B cell (primary cell): ENCODE measurements at regions not wholly inside any gene's neighbourhood (a gene's known extent, or its start where the extent isn't known, plus 50 kb on each side); places are given as distances from the start of the nearest gene placed in this dataset.

Experiments
- ATAC-seq: fragments of 200-7000 bp; cut with Tn5 transposase; one replicate; pipeline ENCODE4 v1.10.0; 2021; ENCODE audit warnings: low read depth, mild to moderate bottlenecking, moderate number of reproducible peaks, moderate library complexity
- CTCF ChIA-PET: fragments of 350-600 bp; sonication (Branson Sonifier 250); formaldehyde crosslinking; loops from one replicate; lab custom pipeline; 2021; ENCODE audit warnings: antibody characterized with exemption, inconsistent platforms; lab: Charles Lee
- POLR2A ChIA-PET: fragments of 350-600 bp; sonication (Branson Sonifier 250); formaldehyde crosslinking; loops from one replicate; lab custom pipeline; 2021; ENCODE audit warnings: antibody characterized with exemption; lab: Charles Lee
- DNase-seq: peaks from one replicate; pipeline ENCODE4 v3.0.0; 2013
- H2AFZ ChIP-seq: 2 replicates; pipeline ENCODE4 v1.6.1; 2012; ENCODE audit warnings: mild to moderate bottlenecking, low read depth, low read length; ENCODE audit not compliant: insufficient read depth, poor library complexity, severe bottlenecking
- H3K27ac ChIP-seq, 2 donors: 1 replicate in 1 of 2; 2 replicates in 1 of 2; pipeline ENCODE4 v1.5.1; 2012 to 2013; ENCODE audit warnings: low read length in 2 of 2, mild to moderate bottlenecking in 2 of 2, moderate library complexity in 1 of 2
- H3K27me3 ChIP-seq, 4 experiments: fragments of 200-600 bp in 1 of 4; sonication (generic) in 1 of 4; replicated peaks in 1 of 4; 1 replicate in 2 of 4; 2 replicates in 2 of 4; pipeline versions ENCODE4 v1.6.1 to v1.7.0; 2013 to 2016; ENCODE audit warnings: low read length in 3 of 4, mild to moderate bottlenecking in 2 of 4, mixed read lengths in 1 of 4, moderate library complexity in 1 of 4; ENCODE audit not compliant: insufficient read depth in 4 of 4, control insufficient read depth in 3 of 4; ENCODE audit errors: control extremely low read depth in 1 of 4
- H3K36me3 ChIP-seq, 2 experiments: replicated peaks in 1 of 2; 1 replicate in 1 of 2; 2 replicates in 1 of 2; pipeline versions ENCODE4 v1.6.1 to v1.7.1; 2013; ENCODE audit warnings: low read length in 1 of 2; ENCODE audit not compliant: insufficient read depth in 2 of 2, control insufficient read depth in 1 of 2; ENCODE audit errors: control extremely low read depth in 1 of 2, extremely low read depth in 1 of 2
- H3K4me1 ChIP-seq, 2 donors: fragments of 200-600 bp in 1 of 2; sonication (generic) in 1 of 2; 1 replicate in 1 of 2; 2 replicates in 1 of 2; pipeline versions ENCODE4 v1.5.1 to v1.6.1; 2013 to 2017; ENCODE audit warnings: low read length in 2 of 2; ENCODE audit not compliant: control insufficient read depth in 2 of 2, insufficient read depth in 2 of 2
- H3K4me2 ChIP-seq: replicated peaks from 2 replicates; pipeline ENCODE3; 2012; ENCODE audit warnings: mild to moderate bottlenecking, low read depth, low read length; ENCODE audit not compliant: poor library complexity, severe bottlenecking
- H3K4me3 ChIP-seq, 5 experiments: fragments of 200-600 bp in 1 of 5; sonication (generic) in 1 of 5; 1 replicate in 3 of 5; 2 replicates in 2 of 5; pipeline versions ENCODE4 v1.5.1 to v1.7.0; 2011 to 2016; ENCODE audit warnings: low read length in 4 of 5, mild to moderate bottlenecking in 4 of 5, low read depth in 2 of 5, control low read depth in 1 of 5, moderate library complexity in 1 of 5; ENCODE audit not compliant: insufficient read depth in 1 of 5; ENCODE audit errors: control extremely low read depth in 1 of 5, extremely low read depth in 1 of 5
- H3K79me2 ChIP-seq: fragments of 200-600 bp; sonication (generic); one replicate; pipeline ENCODE4 v1.6.0; 2016; ENCODE audit warnings: low read length; ENCODE audit not compliant: control insufficient read depth, insufficient read depth
- H3K9ac ChIP-seq: fragments of 200-600 bp; sonication (generic); 2 replicates; pipeline ENCODE4 v1.6.1; 2017; ENCODE audit warnings: mild to moderate bottlenecking, low read length, moderate library complexity
- H3K9me3 ChIP-seq, 3 donors: one replicate each; pipeline versions ENCODE4 v1.6.1 to v1.7.1; 2013; ENCODE audit warnings: low read length in 2 of 3; ENCODE audit not compliant: control insufficient read depth in 2 of 3, insufficient read depth in 1 of 3; ENCODE audit errors: control extremely low read depth in 1 of 3
- H4K20me1 ChIP-seq: 2 replicates; pipeline ENCODE4 v1.6.0; 2012; ENCODE audit warnings: mild to moderate bottlenecking, low read length; ENCODE audit not compliant: insufficient read depth, control insufficient read depth, poor library complexity, severe bottlenecking
- H3K27ac Mint-ChIP-seq: one replicate; pipeline ENCODE4 v1.8.0; 2021; ENCODE audit warnings: mixed read lengths
- H3K27me3 Mint-ChIP-seq: one replicate; pipeline ENCODE4 v1.8.0; 2021; ENCODE audit warnings: mixed read lengths
- H3K4me1 Mint-ChIP-seq: one replicate; pipeline ENCODE4 v1.8.0; 2021; ENCODE audit warnings: mixed read lengths
- H3K4me3 Mint-ChIP-seq: one replicate; pipeline ENCODE4 v1.8.0; 2021; ENCODE audit warnings: mixed read lengths
- H3K9me3 Mint-ChIP-seq: one replicate; pipeline ENCODE4 v1.8.0; 2022; ENCODE audit warnings: mixed read lengths; ENCODE audit not compliant: insufficient read depth
- EZH2 ChIP-seq: IDR thresholded peaks from 2 replicates; pipeline ENCODE4 v1.6.1; 2012; ENCODE audit warnings: borderline replicate concordance, low read depth, mild to moderate bottlenecking, moderate library complexity, low read length; ENCODE audit not compliant: insufficient read depth, poor library complexity, severe bottlenecking
- whole genome bisulfite sequencing: methylation state at CpG from one replicate; pipeline ENCODE4 v1.1.5; 2013; ENCODE audit warnings: missing lambda C conversion rate; ENCODE audit not compliant: insufficient coverage; 5-methylcytosine and 5-hydroxymethylcytosine counted together
- intact Hi-C: fragments of 100-400 bp; cut with micrococcal nuclease; formaldehyde crosslinking; loops from one replicate; pipeline ENCODE4 v1.10.0; 2022
- TF ChIP-seq, protein P1 (sequence below): fragments of 200-600 bp; IDR thresholded peaks from one replicate; pipeline ENCODE4 v1.8.0; 2022; ENCODE audit warnings: antibody characterized with exemption, mild to moderate bottlenecking

DNA sequence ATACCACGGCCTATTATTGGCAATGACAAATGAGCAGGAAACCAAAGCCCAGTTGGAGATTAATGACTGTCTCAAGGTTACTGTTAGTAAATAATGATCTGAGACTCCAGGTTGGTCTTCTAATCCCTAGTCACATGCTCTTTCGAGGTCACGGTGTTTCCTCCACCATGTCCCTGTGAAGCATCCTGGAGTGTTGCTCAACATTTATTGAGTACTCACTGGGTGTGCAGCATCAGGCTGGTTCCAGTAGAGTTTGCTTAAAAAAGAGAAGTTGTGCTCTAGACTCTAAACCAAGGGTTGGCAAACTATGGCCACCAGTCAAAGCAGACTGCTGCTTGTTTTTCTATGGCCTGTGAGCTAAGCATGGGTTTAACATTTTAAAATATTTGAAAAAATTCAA lies 263.8 kb upstream of the ATP5MC3 start:
- TF ChIP-seq, protein P1, sequence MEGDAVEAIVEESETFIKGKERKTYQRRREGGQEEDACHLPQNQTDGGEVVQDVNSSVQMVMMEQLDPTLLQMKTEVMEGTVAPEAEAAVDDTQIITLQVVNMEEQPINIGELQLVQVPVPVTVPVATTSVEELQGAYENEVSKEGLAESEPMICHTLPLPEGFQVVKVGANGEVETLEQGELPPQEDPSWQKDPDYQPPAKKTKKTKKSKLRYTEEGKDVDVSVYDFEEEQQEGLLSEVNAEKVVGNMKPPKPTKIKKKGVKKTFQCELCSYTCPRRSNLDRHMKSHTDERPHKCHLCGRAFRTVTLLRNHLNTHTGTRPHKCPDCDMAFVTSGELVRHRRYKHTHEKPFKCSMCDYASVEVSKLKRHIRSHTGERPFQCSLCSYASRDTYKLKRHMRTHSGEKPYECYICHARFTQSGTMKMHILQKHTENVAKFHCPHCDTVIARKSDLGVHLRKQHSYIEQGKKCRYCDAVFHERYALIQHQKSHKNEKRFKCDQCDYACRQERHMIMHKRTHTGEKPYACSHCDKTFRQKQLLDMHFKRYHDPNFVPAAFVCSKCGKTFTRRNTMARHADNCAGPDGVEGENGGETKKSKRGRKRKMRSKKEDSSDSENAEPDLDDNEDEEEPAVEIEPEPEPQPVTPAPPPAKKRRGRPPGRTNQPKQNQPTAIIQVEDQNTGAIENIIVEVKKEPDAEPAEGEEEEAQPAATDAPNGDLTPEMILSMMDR, result no peak
- Histone ChIP-seq H3K36me3 (no peaks in the 10 kb centered on the region), H3K4me3 (no peak overlapping the region), H3K4me2 (no peak overlapping the region), H2AFZ (no peak overlapping the region), H3K4me1 (no peaks in the 10 kb centered on the region), H3K27ac (no peak overlapping the region), H3K27me3 (peaks cover 0 to 2% (median 0%) of the 10 kb centered on the region in 4 experiments), H3K9ac (no peak overlapping the region), H3K79me2 (no peaks in the 10 kb centered on the region), H3K9me3 (no peaks in the 10 kb centered on the region), H4K20me1 (no peaks in the 10 kb centered on the region)
- Mint-ChIP-seq H3K27me3 (no peaks in the 10 kb centered on the region), H3K27ac (no peak overlapping the region), H3K4me3 (no peak overlapping the region), H3K4me1 (no peaks in the 10 kb centered on the region), H3K9me3 (no peaks in the 10 kb centered on the region)
- CTCF ChIA-PET, result no interaction called here
- ATAC-seq (no peak), DNase-seq (no peak)
- POLR2A ChIA-PET, result no interaction called here
- 44% methylated on average over 2 of the region's 3 CpGs for WGBS
- intact Hi-C loops, result no loop called here

DNA sequence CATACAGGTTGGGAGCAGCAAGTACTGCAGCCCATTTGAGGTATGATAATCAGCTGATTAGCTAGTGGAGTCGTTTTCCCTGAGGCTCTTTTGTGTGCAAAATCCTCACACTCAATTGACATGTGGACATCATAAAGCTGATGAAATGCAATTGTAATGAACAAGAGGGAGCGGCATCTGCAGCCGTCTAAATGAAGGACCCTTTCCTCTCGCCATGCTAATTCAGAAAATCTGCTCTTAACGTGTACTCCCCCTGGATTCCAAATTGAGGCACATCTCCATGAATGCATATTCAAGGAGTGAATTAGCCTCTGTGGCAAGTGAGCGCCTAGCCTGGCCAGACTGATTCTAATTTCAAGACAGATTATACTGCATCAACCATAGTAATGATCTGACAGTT lies 260.9 kb upstream of the ATP5MC3 start:
- H3K9me3 ChIP-seq, result no peaks in the 10 kb centered on the region
- ATAC-seq, result no peak
- H3K4me3 Mint-ChIP-seq, result no peak overlapping the region
- no peaks in the 10 kb centered on the region for H3K4me1 ChIP-seq
- WGBS, result 96% methylated on average over 4 of the region's 6 CpGs
- H3K27me3 Mint-ChIP-seq, result peaks cover 3% of the 10 kb centered on the region
- DNase-seq, result no peak
- intact Hi-C loops, result no loop called here
- TF ChIP-seq, protein P1, result no peak
- TF ChIP-seq EZH2, result no peak
- no peaks in the 10 kb centered on the region for H3K4me1 Mint-ChIP-seq
- no peak overlapping the region for H3K4me2 ChIP-seq
- no peak overlapping the region for H3K27ac ChIP-seq
- no peak overlapping the region for H3K9ac ChIP-seq
- CTCF ChIA-PET, result no interaction called here
- no peaks in the 10 kb centered on the region for H3K36me3 ChIP-seq
- H3K4me3 ChIP-seq, result no peak overlapping the region
- no peaks in the 10 kb centered on the region for H3K27me3 ChIP-seq
- H2AFZ ChIP-seq, result no peak overlapping the region
- H3K27ac Mint-ChIP-seq, result no peak overlapping the region
- no peaks in the 10 kb centered on the region for H3K79me2 ChIP-seq
- H3K9me3 Mint-ChIP-seq, result no peaks in the 10 kb centered on the region
- H4K20me1 ChIP-seq, result no peaks in the 10 kb centered on the region
- POLR2A ChIA-PET, result no interaction called here
